NCI-H345 treated with DMSO at 0.1 percent for 48 hours (cell line): ENCODE measurements at regions not wholly inside any gene's neighbourhood (a gene's known extent, or its start where the extent isn't known, plus 50 kb on each side); places are given as distances from the start of the nearest gene placed in this dataset.
"Not testable (repeated sequence)": the region's sequence is repeated elsewhere in the genome, so short reads cannot be mapped to it uniquely, and the experiment has no call there.

Source experiments
- DNase-seq: peaks from one replicate; lab custom pipeline; 2025; ENCODE audit not compliant: unreplicated experiment; lab: John Stamatoyannopoulos, UW

- not testable (repeated sequence) for DNase-seq
Observed at GRCh38 chr13:50256536-50257321, 241.5 kb downstream of the KCNRG start.

GRCh38 chr13:50257646-50258045, 242.4 kb downstream of the KCNRG start:
- no peak for DNase-seq

- no peak for DNase-seq
Observed at GRCh38 chr13:50261130-50261901, 246.1 kb downstream of the KCNRG start.

- no peak for DNase-seq
Observed at GRCh38 chr13:50267066-50267465, 251.8 kb downstream of the KCNRG start.

GRCh38 chr13:50267917-50268316, 252.7 kb downstream of the KCNRG start:
- DNase-seq, result no peak

GRCh38 chr13:50268500-50268899, 253.3 kb downstream of the KCNRG start:
- DNase-seq, result no peak

- DNase-seq, result no peak
Observed at GRCh38 chr13:50274181-50274580, 258.9 kb downstream of the KCNRG start.

GRCh38 chr13:50275392-50276063, 260.3 kb downstream of the KCNRG start:
- no peak for DNase-seq

GRCh38 chr13:50276550-50276949, 261.3 kb downstream of the KCNRG start:
- no peak for DNase-seq

GRCh38 chr13:50277127-50277526, 261.9 kb downstream of the KCNRG start:
- DNase-seq, result no peak

GRCh38 chr13:50277906-50278305, 262.7 kb downstream of the KCNRG start:
- DNase-seq, result no peak

GRCh38 chr13:50280441-50280937, 265.2 kb downstream of the KCNRG start:
- DNase-seq, result no peak

- DNase-seq, result no peak
Observed at GRCh38 chr13:50282016-50282415, 266.8 kb downstream of the KCNRG start.

- no peak for DNase-seq
Observed at GRCh38 chr13:50283017-50283416, 267.8 kb downstream of the KCNRG start.

GRCh38 chr13:50284540-50284939, 269.3 kb downstream of the KCNRG start:
- no peak for DNase-seq

- DNase-seq, result no peak
Observed at GRCh38 chr13:50285283-50285682, 270.0 kb downstream of the KCNRG start.

- no peak for DNase-seq
Observed at GRCh38 chr13:50286324-50286723, 271.1 kb downstream of the KCNRG start.

GRCh38 chr13:50290186-50290585, 274.9 kb downstream of the KCNRG start:
- DNase-seq, result no peak

GRCh38 chr13:50291611-50292010, 276.4 kb downstream of the KCNRG start:
- DNase-seq, result no peak

- no peak for DNase-seq
Observed at GRCh38 chr13:50292081-50292480, 276.8 kb downstream of the KCNRG start.

GRCh38 chr13:50294425-50294824, 279.2 kb downstream of the KCNRG start:
- not testable (repeated sequence) for DNase-seq
